HCT116 (cell line): ENCODE measurements at regions not wholly inside any gene's neighbourhood (a gene's known extent, or its start where the extent isn't known, plus 50 kb on each side); places are given as distances from the start of the nearest gene placed in this dataset.
"Not testable (repeated sequence)": the region's sequence is repeated elsewhere in the genome, so short reads cannot be mapped to it uniquely, and the experiment has no call there.

Experiments
- EZH2 ChIP-seq: fragments of 200-600 bp; sonication (generic); IDR thresholded peaks from 2 replicates; pipeline ENCODE4 v1.6.1; 2017; ENCODE audit warnings: antibody characterized with exemption, mixed run types
- EZH2phosphoT487 ChIP-seq: fragments of 200-600 bp; IDR thresholded peaks from 2 replicates; pipeline ENCODE4 v1.6.1; 2018; ENCODE audit warnings: antibody characterized with exemption, borderline replicate concordance
- JUND ChIP-seq: IDR thresholded peaks from 2 replicates; pipeline ENCODE4 v1.6.1; 2012
- POLR2A ChIP-seq: IDR thresholded peaks from 2 replicates; pipeline ENCODE4 v1.7.0; 2011; ENCODE audit warnings: borderline replicate concordance; ENCODE audit not compliant: insufficient read depth, insufficient read length; ENCODE audit errors: extremely low read depth
- POLR2AphosphoS5 ChIP-seq: IDR thresholded peaks from 2 replicates; pipeline ENCODE4 v1.6.1; 2011; ENCODE audit warnings: mild to moderate bottlenecking, low read depth, low read length, moderate library complexity
- TCF7L2 ChIP-seq: IDR thresholded peaks from 2 replicates; pipeline ENCODE4 v1.7.0; 2011; ENCODE audit warnings: borderline replicate concordance, inconsistent platforms; ENCODE audit not compliant: insufficient read depth, insufficient read length; ENCODE audit errors: extremely low read depth
- ZNF274 ChIP-seq: fragments of 200-500 bp; sonication (Bioruptor generic); IDR thresholded peaks from 2 replicates; pipeline ENCODE4 v1.6.1; 2014; ENCODE audit warnings: mild to moderate bottlenecking, low read depth, low read length, inconsistent platforms
- TF ChIP-seq, protein P1 (sequence below): IDR thresholded peaks from 2 replicates; pipeline ENCODE4 v1.6.1; 2012; ENCODE audit warnings: low read depth
- TF ChIP-seq, protein P2 (sequence below), 3 experiments: fragments of 200-600 bp in 1 of 3; sonication (generic) in 1 of 3; IDR thresholded peaks in 2 of 3; conservative IDR thresholded peaks in 1 of 3; 2 replicates each; pipeline ENCODE4 v1.5.1; 2012 to 2017; ENCODE audit warnings: low read depth in 2 of 3, low read length in 2 of 3, antibody characterized with exemption in 1 of 3, borderline replicate concordance in 1 of 3, control low read depth in 1 of 3, mild to moderate bottlenecking in 1 of 3, mixed read lengths in 1 of 3, mixed run types in 1 of 3, moderate library complexity in 1 of 3; ENCODE audit not compliant: insufficient read depth in 1 of 3

DNA sequence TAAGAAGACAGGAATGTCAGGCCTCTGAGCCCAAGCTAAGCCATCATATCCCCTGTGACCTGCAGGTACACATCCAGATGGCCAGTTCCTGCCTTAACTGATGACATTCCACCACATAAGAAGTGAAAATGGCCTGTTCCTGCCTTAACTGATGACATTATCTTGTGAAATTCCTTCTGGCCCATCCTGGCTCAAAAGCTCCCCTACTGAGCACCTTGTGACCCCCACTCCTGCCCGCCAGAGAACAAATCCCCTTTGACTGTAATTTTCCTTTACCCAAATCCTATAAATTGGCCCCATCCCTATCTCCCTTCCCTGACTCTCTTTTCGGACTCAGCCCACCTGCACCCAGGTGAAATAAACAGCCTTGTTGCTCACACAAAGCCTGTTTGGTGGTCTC lies 537.2 kb upstream of the CRIM1 start:
- TF ChIP-seq, protein P1, sequence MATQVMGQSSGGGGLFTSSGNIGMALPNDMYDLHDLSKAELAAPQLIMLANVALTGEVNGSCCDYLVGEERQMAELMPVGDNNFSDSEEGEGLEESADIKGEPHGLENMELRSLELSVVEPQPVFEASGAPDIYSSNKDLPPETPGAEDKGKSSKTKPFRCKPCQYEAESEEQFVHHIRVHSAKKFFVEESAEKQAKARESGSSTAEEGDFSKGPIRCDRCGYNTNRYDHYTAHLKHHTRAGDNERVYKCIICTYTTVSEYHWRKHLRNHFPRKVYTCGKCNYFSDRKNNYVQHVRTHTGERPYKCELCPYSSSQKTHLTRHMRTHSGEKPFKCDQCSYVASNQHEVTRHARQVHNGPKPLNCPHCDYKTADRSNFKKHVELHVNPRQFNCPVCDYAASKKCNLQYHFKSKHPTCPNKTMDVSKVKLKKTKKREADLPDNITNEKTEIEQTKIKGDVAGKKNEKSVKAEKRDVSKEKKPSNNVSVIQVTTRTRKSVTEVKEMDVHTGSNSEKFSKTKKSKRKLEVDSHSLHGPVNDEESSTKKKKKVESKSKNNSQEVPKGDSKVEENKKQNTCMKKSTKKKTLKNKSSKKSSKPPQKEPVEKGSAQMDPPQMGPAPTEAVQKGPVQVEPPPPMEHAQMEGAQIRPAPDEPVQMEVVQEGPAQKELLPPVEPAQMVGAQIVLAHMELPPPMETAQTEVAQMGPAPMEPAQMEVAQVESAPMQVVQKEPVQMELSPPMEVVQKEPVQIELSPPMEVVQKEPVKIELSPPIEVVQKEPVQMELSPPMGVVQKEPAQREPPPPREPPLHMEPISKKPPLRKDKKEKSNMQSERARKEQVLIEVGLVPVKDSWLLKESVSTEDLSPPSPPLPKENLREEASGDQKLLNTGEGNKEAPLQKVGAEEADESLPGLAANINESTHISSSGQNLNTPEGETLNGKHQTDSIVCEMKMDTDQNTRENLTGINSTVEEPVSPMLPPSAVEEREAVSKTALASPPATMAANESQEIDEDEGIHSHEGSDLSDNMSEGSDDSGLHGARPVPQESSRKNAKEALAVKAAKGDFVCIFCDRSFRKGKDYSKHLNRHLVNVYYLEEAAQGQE = not testable (repeated sequence)
- not testable (repeated sequence) for TF ChIP-seq POLR2A, EZH2phosphoT487, POLR2AphosphoS5, EZH2, ZNF274, TCF7L2, JUND
- TF ChIP-seq, protein P2, sequence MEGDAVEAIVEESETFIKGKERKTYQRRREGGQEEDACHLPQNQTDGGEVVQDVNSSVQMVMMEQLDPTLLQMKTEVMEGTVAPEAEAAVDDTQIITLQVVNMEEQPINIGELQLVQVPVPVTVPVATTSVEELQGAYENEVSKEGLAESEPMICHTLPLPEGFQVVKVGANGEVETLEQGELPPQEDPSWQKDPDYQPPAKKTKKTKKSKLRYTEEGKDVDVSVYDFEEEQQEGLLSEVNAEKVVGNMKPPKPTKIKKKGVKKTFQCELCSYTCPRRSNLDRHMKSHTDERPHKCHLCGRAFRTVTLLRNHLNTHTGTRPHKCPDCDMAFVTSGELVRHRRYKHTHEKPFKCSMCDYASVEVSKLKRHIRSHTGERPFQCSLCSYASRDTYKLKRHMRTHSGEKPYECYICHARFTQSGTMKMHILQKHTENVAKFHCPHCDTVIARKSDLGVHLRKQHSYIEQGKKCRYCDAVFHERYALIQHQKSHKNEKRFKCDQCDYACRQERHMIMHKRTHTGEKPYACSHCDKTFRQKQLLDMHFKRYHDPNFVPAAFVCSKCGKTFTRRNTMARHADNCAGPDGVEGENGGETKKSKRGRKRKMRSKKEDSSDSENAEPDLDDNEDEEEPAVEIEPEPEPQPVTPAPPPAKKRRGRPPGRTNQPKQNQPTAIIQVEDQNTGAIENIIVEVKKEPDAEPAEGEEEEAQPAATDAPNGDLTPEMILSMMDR (IDR thresholded peaks at IDR 0.05 in 2 of 3, conservative IDR thresholded peaks at IDR 0.05 in 1 of 3; ENCODE audit: borderline replicate concordance in 1 of 3, insufficient read depth in 1 of 3, low read depth in 2 of 3, low read length in 2 of 3) = not testable (repeated sequence)
